ENCODE measurements at regions not wholly inside any gene's neighbourhood (a gene's known extent, or its start where the extent isn't known, plus 50 kb on each side); places are given as distances from the start of the nearest gene placed in this dataset.

- H3K36me3 ChIP-seq (ENCODE audit: insufficient read depth), result no peaks in the 10 kb centered on the region
- no peak for DNase-seq (ENCODE audit: extremely low spot score)
- H3K4me3 ChIP-seq (ENCODE audit: low read depth, low read length), result no peak overlapping the region
- 50% methylated on average over 21 of the region's 21 CpGs for WGBS
- no peaks in the 10 kb centered on the region for H3K4me1 ChIP-seq (ENCODE audit: insufficient read depth)
- no peak overlapping the region for H3K27ac ChIP-seq (ENCODE audit: low read depth)
These were observed 256.4 kb downstream of the TLE3 start for GRCh38 chr15:69841113-69841828.

GRCh38 chr15:69842851-69843250 is 254.9 kb downstream of the TLE3 start:
- 82% methylated on average over 5 of the region's 5 CpGs for WGBS
- H3K4me3 ChIP-seq (ENCODE audit: low read depth, low read length), result no peak overlapping the region
- no peaks in the 10 kb centered on the region for H3K36me3 ChIP-seq (ENCODE audit: insufficient read depth)
- H3K27ac ChIP-seq (ENCODE audit: low read depth), result no peak overlapping the region
- no peak for DNase-seq (ENCODE audit: extremely low spot score)
- H3K4me1 ChIP-seq (ENCODE audit: insufficient read depth), result no peaks in the 10 kb centered on the region

GRCh38 chr15:69843276-69843899 is 254.3 kb downstream of the TLE3 start:
- DNase-seq (ENCODE audit: extremely low spot score), result no peak
- no peak overlapping the region for H3K27ac ChIP-seq (ENCODE audit: low read depth)
- WGBS, result 79% methylated on average over 13 of the region's 13 CpGs
- no peaks in the 10 kb centered on the region for H3K4me1 ChIP-seq (ENCODE audit: insufficient read depth)
- H3K4me3 ChIP-seq (ENCODE audit: low read depth, low read length), result no peak overlapping the region
- no peaks in the 10 kb centered on the region for H3K36me3 ChIP-seq (ENCODE audit: insufficient read depth)

GRCh38 chr15:69843900-69844304 is 253.8 kb downstream of the TLE3 start:
- WGBS, result 77% methylated on average over 10 of the region's 10 CpGs
- Histone ChIP-seq H3K27ac (ENCODE audit: low read depth) (no peak overlapping the region), H3K36me3 (ENCODE audit: insufficient read depth) (no peaks in the 10 kb centered on the region), H3K4me3 (ENCODE audit: low read depth, low read length) (no peak overlapping the region), H3K4me1 (ENCODE audit: insufficient read depth) (no peaks in the 10 kb centered on the region)
- no peak for DNase-seq (ENCODE audit: extremely low spot score)

GRCh38 chr15:69845159-69845558 is 252.6 kb downstream of the TLE3 start:
- H3K36me3 ChIP-seq (ENCODE audit: insufficient read depth), result no peaks in the 10 kb centered on the region
- no peaks in the 10 kb centered on the region for H3K4me1 ChIP-seq (ENCODE audit: insufficient read depth)
- WGBS, result 92% methylated on average over 5 of the region's 5 CpGs
- H3K27ac ChIP-seq (ENCODE audit: low read depth), result no peak overlapping the region
- no peak for DNase-seq (ENCODE audit: extremely low spot score)
- H3K4me3 ChIP-seq (ENCODE audit: low read depth, low read length), result no peak overlapping the region

GRCh38 chr15:69847625-69848024 is 250.1 kb downstream of the TLE3 start:
- DNase-seq (ENCODE audit: extremely low spot score), result no peak
- Histone ChIP-seq H3K4me3 (ENCODE audit: low read depth, low read length) (no peak overlapping the region), H3K36me3 (ENCODE audit: insufficient read depth) (no peaks in the 10 kb centered on the region), H3K4me1 (ENCODE audit: insufficient read depth) (no peaks in the 10 kb centered on the region), H3K27ac (ENCODE audit: low read depth) (no peak overlapping the region)
- 81% methylated on average over 4 of the region's 4 CpGs for WGBS

GRCh38 chr15:69848096-69848495 is 249.6 kb downstream of the TLE3 start:
- 87% methylated on average over 6 of the region's 6 CpGs for WGBS
- no peak overlapping the region for H3K27ac ChIP-seq (ENCODE audit: low read depth)
- H3K4me3 ChIP-seq (ENCODE audit: low read depth, low read length), result no peak overlapping the region
- DNase-seq (ENCODE audit: extremely low spot score), result no peak
- H3K4me1 ChIP-seq (ENCODE audit: insufficient read depth), result no peaks in the 10 kb centered on the region
- H3K36me3 ChIP-seq (ENCODE audit: insufficient read depth), result no peaks in the 10 kb centered on the region

- no peak overlapping the region for H3K4me3 ChIP-seq (ENCODE audit: low read depth, low read length)
- H3K4me1 ChIP-seq (ENCODE audit: insufficient read depth), result no peaks in the 10 kb centered on the region
- 64% methylated on average over 4 of the region's 4 CpGs for WGBS
- no peak for DNase-seq (ENCODE audit: extremely low spot score)
- no peak overlapping the region for H3K27ac ChIP-seq (ENCODE audit: low read depth)
- no peaks in the 10 kb centered on the region for H3K36me3 ChIP-seq (ENCODE audit: insufficient read depth)
These were observed 249.0 kb downstream of the TLE3 start for GRCh38 chr15:69848551-69849231.

- H3K4me1 ChIP-seq (ENCODE audit: insufficient read depth), result no peaks in the 10 kb centered on the region
- no peak overlapping the region for H3K4me3 ChIP-seq (ENCODE audit: low read depth, low read length)
- DNase-seq (ENCODE audit: extremely low spot score), result no peak
- no peaks in the 10 kb centered on the region for H3K36me3 ChIP-seq (ENCODE audit: insufficient read depth)
- H3K27ac ChIP-seq (ENCODE audit: low read depth), result no peak overlapping the region
- 76% methylated on average over 4 of the region's 4 CpGs for WGBS
These were observed 248.5 kb downstream of the TLE3 start for GRCh38 chr15:69849232-69849610.

GRCh38 chr15:69852482-69852881 is 245.2 kb downstream of the TLE3 start:
- no peak overlapping the region for H3K27ac ChIP-seq (ENCODE audit: low read depth)
- WGBS, result 88% methylated on average over 3 of the region's 3 CpGs
- no peak overlapping the region for H3K4me3 ChIP-seq (ENCODE audit: low read depth, low read length)
- DNase-seq (ENCODE audit: extremely low spot score), result no peak
- H3K4me1 ChIP-seq (ENCODE audit: insufficient read depth), result no peaks in the 10 kb centered on the region
- no peaks in the 10 kb centered on the region for H3K36me3 ChIP-seq (ENCODE audit: insufficient read depth)

- H3K27ac ChIP-seq (ENCODE audit: low read depth), result no peak overlapping the region
- no peaks in the 10 kb centered on the region for H3K4me1 ChIP-seq (ENCODE audit: insufficient read depth)
- H3K4me3 ChIP-seq (ENCODE audit: low read depth, low read length), result no peak overlapping the region
- DNase-seq (ENCODE audit: extremely low spot score), result no peak
- WGBS, result 94% methylated on average over 4 of the region's 4 CpGs
- H3K36me3 ChIP-seq (ENCODE audit: insufficient read depth), result no peaks in the 10 kb centered on the region
These were observed 244.8 kb downstream of the TLE3 start for GRCh38 chr15:69852916-69853315.

- H3K4me1 ChIP-seq (ENCODE audit: insufficient read depth), result no peaks in the 10 kb centered on the region
- H3K36me3 ChIP-seq (ENCODE audit: insufficient read depth), result no peaks in the 10 kb centered on the region
- 87% methylated on average over 6 of the region's 6 CpGs for WGBS
- no peak overlapping the region for H3K27ac ChIP-seq (ENCODE audit: low read depth)
- no peak overlapping the region for H3K4me3 ChIP-seq (ENCODE audit: low read depth, low read length)
- DNase-seq (ENCODE audit: extremely low spot score), result no peak
These were observed 244.2 kb downstream of the TLE3 start for GRCh38 chr15:69853544-69853951.

- Histone ChIP-seq H3K27ac (ENCODE audit: low read depth) (no peak overlapping the region), H3K4me1 (ENCODE audit: insufficient read depth) (no peaks in the 10 kb centered on the region), H3K4me3 (ENCODE audit: low read depth, low read length) (no peak overlapping the region), H3K36me3 (ENCODE audit: insufficient read depth) (no peaks in the 10 kb centered on the region)
- 78% methylated on average over 4 of the region's 4 CpGs for WGBS
- DNase-seq (ENCODE audit: extremely low spot score), result no peak
These were observed 243.7 kb downstream of the TLE3 start for GRCh38 chr15:69854001-69854400.

GRCh38 chr15:69854521-69855181 is 243.1 kb downstream of the TLE3 start:
- 63% methylated on average over 11 of the region's 11 CpGs for WGBS
- Histone ChIP-seq H3K27ac (ENCODE audit: low read depth) (no peak overlapping the region), H3K4me3 (ENCODE audit: low read depth, low read length) (no peak overlapping the region), H3K36me3 (ENCODE audit: insufficient read depth) (no peaks in the 10 kb centered on the region), H3K4me1 (ENCODE audit: insufficient read depth) (no peaks in the 10 kb centered on the region)
- no peak for DNase-seq (ENCODE audit: extremely low spot score)

Data from urinary bladder (tissue), 3 donors.